Fibroblast of gingiva (primary cell): ENCODE measurements at regions not wholly inside any gene's neighbourhood (a gene's known extent, or its start where the extent isn't known, plus 50 kb on each side); places are given as distances from the start of the nearest gene placed in this dataset.

Source experiments
- DNase-seq: peaks from one replicate; pipeline ENCODE4 v3.0.0-alpha.2; 2011; ENCODE audit warnings: low read depth

- no peak for DNase-seq
Measured at GRCh38 chr6:147757291-147757690, 248.8 kb downstream of the SAMD5 start.

- DNase-seq: peak; percentile 6
Measured at GRCh38 chr6:147758303-147758702, 249.8 kb downstream of the SAMD5 start.

GRCh38 chr6:147759093-147759492 lies 250.6 kb downstream of the SAMD5 start:
- DNase-seq: peak; percentile 76

GRCh38 chr6:147759536-147759935 lies 251.0 kb downstream of the SAMD5 start:
- DNase-seq: no peak

- DNase-seq: no peak
Measured at GRCh38 chr6:147765541-147765940, 257.1 kb downstream of the SAMD5 start.

GRCh38 chr6:147768969-147769368 lies 260.5 kb downstream of the SAMD5 start:
- DNase-seq: no peak

- DNase-seq: no peak
Measured at GRCh38 chr6:147769496-147770087, 261.1 kb downstream of the SAMD5 start.

- no peak for DNase-seq
Measured at GRCh38 chr6:147770221-147770620, 261.7 kb downstream of the SAMD5 start.

GRCh38 chr6:147772724-147773123 lies 264.2 kb downstream of the SAMD5 start:
- no peak for DNase-seq

- no peak for DNase-seq
Measured at GRCh38 chr6:147774856-147775255, 266.4 kb downstream of the SAMD5 start.

- no peak for DNase-seq
Measured at GRCh38 chr6:147776631-147777213, 268.2 kb downstream of the SAMD5 start.

- no peak for DNase-seq
Measured at GRCh38 chr6:147779624-147780023, 271.1 kb downstream of the SAMD5 start.

- no peak for DNase-seq
Measured at GRCh38 chr6:147782302-147782701, 273.8 kb downstream of the SAMD5 start.

- no peak for DNase-seq
Measured at GRCh38 chr6:147784371-147784770, 275.9 kb downstream of the SAMD5 start.

- DNase-seq: no peak
Measured at GRCh38 chr6:147787417-147787816, 278.9 kb downstream of the SAMD5 start.

GRCh38 chr6:147789430-147789947 lies 281.0 kb downstream of the SAMD5 start:
- DNase-seq: no peak

- DNase-seq: no peak
Measured at GRCh38 chr6:147793871-147794643, 285.6 kb downstream of the SAMD5 start.

GRCh38 chr6:147802459-147802858 lies 294.0 kb downstream of the SAMD5 start:
- peak; percentile 40 for DNase-seq

- no peak for DNase-seq
Measured at GRCh38 chr6:147805155-147805554, 296.7 kb downstream of the SAMD5 start.

GRCh38 chr6:147806697-147807096 lies 298.2 kb downstream of the SAMD5 start:
- no peak for DNase-seq

GRCh38 chr6:147808640-147809039 lies 300.1 kb downstream of the SAMD5 start:
- no peak for DNase-seq

GRCh38 chr6:147811913-147812629 lies 303.6 kb downstream of the SAMD5 start:
- no peak for DNase-seq
